Gastroesophageal sphincter (tissue), 2 donors: ENCODE measurements at regions not wholly inside any gene's neighbourhood (a gene's known extent, or its start where the extent isn't known, plus 50 kb on each side); places are given as distances from the start of the nearest gene placed in this dataset.

Source experiments
- POLR2A ChIP-seq, 2 donors: fragments of 450-650 bp; IDR thresholded peaks; one replicate each; pipeline ENCODE4 v1.6.1; 2017; ENCODE audit warnings: antibody characterized with exemption in 2 of 2, mild to moderate bottlenecking in 2 of 2, moderate library complexity in 1 of 2
- POLR2AphosphoS5 ChIP-seq: sonication (generic); formaldehyde crosslinking; IDR thresholded peaks from one replicate; pipeline ENCODE4 v1.6.1; 2017; ENCODE audit warnings: antibody characterized with exemption

GRCh38 chr16:22675745-22676540 lies 138.0 kb upstream of the HS3ST2 start:
- TF ChIP-seq POLR2AphosphoS5 (no peak), POLR2A (IDR thresholded peaks at IDR 0.05) (no peak)
